B cell (primary cell): ENCODE measurements at regions not wholly inside any gene's neighbourhood (a gene's known extent, or its start where the extent isn't known, plus 50 kb on each side); places are given as distances from the start of the nearest gene placed in this dataset.

Source experiments
- ATAC-seq: fragments of 200-7000 bp; cut with Tn5 transposase; one replicate; pipeline ENCODE4 v1.10.0; 2021; ENCODE audit warnings: low read depth, mild to moderate bottlenecking, moderate number of reproducible peaks, moderate library complexity
- CTCF ChIA-PET: fragments of 350-600 bp; sonication (Branson Sonifier 250); formaldehyde crosslinking; loops from one replicate; lab custom pipeline; 2021; ENCODE audit warnings: antibody characterized with exemption, inconsistent platforms; lab: Charles Lee
- POLR2A ChIA-PET: fragments of 350-600 bp; sonication (Branson Sonifier 250); formaldehyde crosslinking; loops from one replicate; lab custom pipeline; 2021; ENCODE audit warnings: antibody characterized with exemption; lab: Charles Lee
- DNase-seq: peaks from one replicate; pipeline ENCODE4 v3.0.0; 2013
- H2AFZ ChIP-seq: 2 replicates; pipeline ENCODE4 v1.6.1; 2012; ENCODE audit warnings: mild to moderate bottlenecking, low read depth, low read length; ENCODE audit not compliant: insufficient read depth, poor library complexity, severe bottlenecking
- H3K27ac ChIP-seq, 2 donors: 1 replicate in 1 of 2; 2 replicates in 1 of 2; pipeline ENCODE4 v1.5.1; 2012 to 2013; ENCODE audit warnings: low read length in 2 of 2, mild to moderate bottlenecking in 2 of 2, moderate library complexity in 1 of 2
- H3K27me3 ChIP-seq, 4 experiments: fragments of 200-600 bp in 1 of 4; sonication (generic) in 1 of 4; replicated peaks in 1 of 4; 1 replicate in 2 of 4; 2 replicates in 2 of 4; pipeline versions ENCODE4 v1.6.1 to v1.7.0; 2013 to 2016; ENCODE audit warnings: low read length in 3 of 4, mild to moderate bottlenecking in 2 of 4, mixed read lengths in 1 of 4, moderate library complexity in 1 of 4; ENCODE audit not compliant: insufficient read depth in 4 of 4, control insufficient read depth in 3 of 4; ENCODE audit errors: control extremely low read depth in 1 of 4
- H3K36me3 ChIP-seq, 2 experiments: replicated peaks in 1 of 2; 1 replicate in 1 of 2; 2 replicates in 1 of 2; pipeline versions ENCODE4 v1.6.1 to v1.7.1; 2013; ENCODE audit warnings: low read length in 1 of 2; ENCODE audit not compliant: insufficient read depth in 2 of 2, control insufficient read depth in 1 of 2; ENCODE audit errors: control extremely low read depth in 1 of 2, extremely low read depth in 1 of 2
- H3K4me1 ChIP-seq, 2 donors: fragments of 200-600 bp in 1 of 2; sonication (generic) in 1 of 2; 1 replicate in 1 of 2; 2 replicates in 1 of 2; pipeline versions ENCODE4 v1.5.1 to v1.6.1; 2013 to 2017; ENCODE audit warnings: low read length in 2 of 2; ENCODE audit not compliant: control insufficient read depth in 2 of 2, insufficient read depth in 2 of 2
- H3K4me2 ChIP-seq: replicated peaks from 2 replicates; pipeline ENCODE3; 2012; ENCODE audit warnings: mild to moderate bottlenecking, low read depth, low read length; ENCODE audit not compliant: poor library complexity, severe bottlenecking
- H3K4me3 ChIP-seq, 5 experiments: fragments of 200-600 bp in 1 of 5; sonication (generic) in 1 of 5; 1 replicate in 3 of 5; 2 replicates in 2 of 5; pipeline versions ENCODE4 v1.5.1 to v1.7.0; 2011 to 2016; ENCODE audit warnings: low read length in 4 of 5, mild to moderate bottlenecking in 4 of 5, low read depth in 2 of 5, control low read depth in 1 of 5, moderate library complexity in 1 of 5; ENCODE audit not compliant: insufficient read depth in 1 of 5; ENCODE audit errors: control extremely low read depth in 1 of 5, extremely low read depth in 1 of 5
- H3K79me2 ChIP-seq: fragments of 200-600 bp; sonication (generic); one replicate; pipeline ENCODE4 v1.6.0; 2016; ENCODE audit warnings: low read length; ENCODE audit not compliant: control insufficient read depth, insufficient read depth
- H3K9ac ChIP-seq: fragments of 200-600 bp; sonication (generic); 2 replicates; pipeline ENCODE4 v1.6.1; 2017; ENCODE audit warnings: mild to moderate bottlenecking, low read length, moderate library complexity
- H3K9me3 ChIP-seq, 3 donors: one replicate each; pipeline versions ENCODE4 v1.6.1 to v1.7.1; 2013; ENCODE audit warnings: low read length in 2 of 3; ENCODE audit not compliant: control insufficient read depth in 2 of 3, insufficient read depth in 1 of 3; ENCODE audit errors: control extremely low read depth in 1 of 3
- H4K20me1 ChIP-seq: 2 replicates; pipeline ENCODE4 v1.6.0; 2012; ENCODE audit warnings: mild to moderate bottlenecking, low read length; ENCODE audit not compliant: insufficient read depth, control insufficient read depth, poor library complexity, severe bottlenecking
- H3K27ac Mint-ChIP-seq: one replicate; pipeline ENCODE4 v1.8.0; 2021; ENCODE audit warnings: mixed read lengths
- H3K27me3 Mint-ChIP-seq: one replicate; pipeline ENCODE4 v1.8.0; 2021; ENCODE audit warnings: mixed read lengths
- H3K4me1 Mint-ChIP-seq: one replicate; pipeline ENCODE4 v1.8.0; 2021; ENCODE audit warnings: mixed read lengths
- H3K4me3 Mint-ChIP-seq: one replicate; pipeline ENCODE4 v1.8.0; 2021; ENCODE audit warnings: mixed read lengths
- H3K9me3 Mint-ChIP-seq: one replicate; pipeline ENCODE4 v1.8.0; 2022; ENCODE audit warnings: mixed read lengths; ENCODE audit not compliant: insufficient read depth
- EZH2 ChIP-seq: IDR thresholded peaks from 2 replicates; pipeline ENCODE4 v1.6.1; 2012; ENCODE audit warnings: borderline replicate concordance, low read depth, mild to moderate bottlenecking, moderate library complexity, low read length; ENCODE audit not compliant: insufficient read depth, poor library complexity, severe bottlenecking
- WGBS: methylation state at CpG from one replicate; pipeline ENCODE4 v1.1.5; 2013; ENCODE audit warnings: missing lambda C conversion rate; ENCODE audit not compliant: insufficient coverage; 5-methylcytosine and 5-hydroxymethylcytosine counted together
- intact Hi-C: fragments of 100-400 bp; cut with micrococcal nuclease; formaldehyde crosslinking; loops from one replicate; pipeline ENCODE4 v1.10.0; 2022
- TF ChIP-seq, protein P1 (sequence below): fragments of 200-600 bp; IDR thresholded peaks from one replicate; pipeline ENCODE4 v1.8.0; 2022; ENCODE audit warnings: antibody characterized with exemption, mild to moderate bottlenecking

GRCh38 chr3:124664804-124665203 is 65.4 kb upstream of the UMPS start:
- H3K4me3 ChIP-seq, result no peak overlapping the region
- ChIA-PET POLR2A (no interaction called here), CTCF (interaction anchor here (1.2 kb wide), 1 partner anchor 24 kb away, joined by 7 read pairs; no protein-coding TSS in a partner anchor)
- no peak overlapping the region for H3K4me2 ChIP-seq
- no peak overlapping the region for H3K4me3 Mint-ChIP-seq
- H3K27me3 Mint-ChIP-seq, result peaks cover 4% of the 10 kb centered on the region
- H3K27ac ChIP-seq, result no peak overlapping the region
- no peaks in the 10 kb centered on the region for H3K9me3 ChIP-seq
- intact Hi-C loops, result no loop called here
- 100% methylated on average over 1 of the region's 2 CpGs for WGBS
- ATAC-seq, result no peak
- H3K9ac ChIP-seq, result no peak overlapping the region
- no peak overlapping the region for H3K27ac Mint-ChIP-seq
- DNase-seq, result no peak
- H3K27me3 ChIP-seq, result peaks cover 0 to 4% (median 0%) of the 10 kb centered on the region in 4 experiments
- TF ChIP-seq EZH2, result no peak
- TF ChIP-seq, protein P1, sequence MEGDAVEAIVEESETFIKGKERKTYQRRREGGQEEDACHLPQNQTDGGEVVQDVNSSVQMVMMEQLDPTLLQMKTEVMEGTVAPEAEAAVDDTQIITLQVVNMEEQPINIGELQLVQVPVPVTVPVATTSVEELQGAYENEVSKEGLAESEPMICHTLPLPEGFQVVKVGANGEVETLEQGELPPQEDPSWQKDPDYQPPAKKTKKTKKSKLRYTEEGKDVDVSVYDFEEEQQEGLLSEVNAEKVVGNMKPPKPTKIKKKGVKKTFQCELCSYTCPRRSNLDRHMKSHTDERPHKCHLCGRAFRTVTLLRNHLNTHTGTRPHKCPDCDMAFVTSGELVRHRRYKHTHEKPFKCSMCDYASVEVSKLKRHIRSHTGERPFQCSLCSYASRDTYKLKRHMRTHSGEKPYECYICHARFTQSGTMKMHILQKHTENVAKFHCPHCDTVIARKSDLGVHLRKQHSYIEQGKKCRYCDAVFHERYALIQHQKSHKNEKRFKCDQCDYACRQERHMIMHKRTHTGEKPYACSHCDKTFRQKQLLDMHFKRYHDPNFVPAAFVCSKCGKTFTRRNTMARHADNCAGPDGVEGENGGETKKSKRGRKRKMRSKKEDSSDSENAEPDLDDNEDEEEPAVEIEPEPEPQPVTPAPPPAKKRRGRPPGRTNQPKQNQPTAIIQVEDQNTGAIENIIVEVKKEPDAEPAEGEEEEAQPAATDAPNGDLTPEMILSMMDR, result no peak
- no peaks in the 10 kb centered on the region for H3K4me1 ChIP-seq
- H3K79me2 ChIP-seq, result no peaks in the 10 kb centered on the region
- no peak overlapping the region for H2AFZ ChIP-seq
- no peaks in the 10 kb centered on the region for H3K4me1 Mint-ChIP-seq
- no peaks in the 10 kb centered on the region for H3K36me3 ChIP-seq
- H4K20me1 ChIP-seq, result no peaks in the 10 kb centered on the region
- no peaks in the 10 kb centered on the region for H3K9me3 Mint-ChIP-seq

DNA sequence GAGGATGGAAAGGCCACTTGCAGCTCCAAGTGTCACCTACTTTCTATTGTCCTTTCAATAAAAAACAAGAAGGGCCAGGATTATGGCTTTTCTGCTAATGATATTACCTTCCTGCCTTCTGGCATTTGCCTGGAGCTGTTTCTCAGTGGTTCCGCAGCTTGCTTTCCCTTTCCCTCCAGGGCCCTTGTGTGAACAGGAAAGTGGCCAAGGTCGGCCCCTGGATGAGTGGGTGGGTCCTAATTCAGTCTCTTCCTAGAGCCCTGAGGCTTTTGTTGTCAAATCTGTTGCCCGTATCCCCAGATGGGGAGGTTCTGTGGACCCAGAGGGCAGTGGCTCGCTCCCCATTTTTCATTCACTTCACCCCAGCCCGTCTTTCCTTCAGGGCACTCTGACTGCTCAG is 64.2 kb upstream of the UMPS start:
- no peak for DNase-seq
- no peak overlapping the region for H2AFZ ChIP-seq
- no peak for TF ChIP-seq EZH2
- TF ChIP-seq, protein P1, result no peak

More for the DNA sequence above, 64.2 kb upstream of the UMPS start:
- Mint-ChIP-seq H3K4me3 (no peak overlapping the region), H3K4me1 (peaks cover under 1% of the 10 kb centered on the region), H3K27ac (no peak overlapping the region), H3K27me3 (peaks cover 4% of the 10 kb centered on the region), H3K9me3 (peaks cover 4% of the 10 kb centered on the region)
- Histone ChIP-seq H3K27ac (no peak overlapping the region), H3K27me3 (peaks cover 0 to 4% (median 0%) of the 10 kb centered on the region in 4 experiments), H4K20me1 (no peaks in the 10 kb centered on the region), H3K9ac (no peak overlapping the region), H3K4me2 (no peak overlapping the region), H3K4me1 (peaks cover 2% of the 10 kb centered on the region in 2 donors), H3K79me2 (no peaks in the 10 kb centered on the region), H3K9me3 (peaks cover 0 to 4% (median 1%) of the 10 kb centered on the region in 3 donors), H3K36me3 (no peaks in the 10 kb centered on the region), H3K4me3 (no peak overlapping the region)
- 92% methylated on average over 3 of the region's 5 CpGs for WGBS
- ChIA-PET CTCF (no interaction called here), POLR2A (no interaction called here)
- no peak for ATAC-seq
- intact Hi-C loops, result no loop called here
